ENCODE measurements at regions not wholly inside any gene's neighbourhood (a gene's known extent, or its start where the extent isn't known, plus 50 kb on each side); places are given as distances from the start of the nearest gene placed in this dataset.

- H3K36me3 ChIP-seq (ENCODE audit: control insufficient read depth, insufficient read depth, low read length): no peaks in the 10 kb centered on the region
- H3K4me1 ChIP-seq (ENCODE audit: control insufficient read depth, insufficient read depth, low read length, poor library complexity, severe bottlenecking): no peaks in the 10 kb centered on the region
- no peak overlapping the region for H3K27ac ChIP-seq (ENCODE audit: low read depth, low read length, severe bottlenecking)
- 100% methylated on average over 1 of the region's 2 CpGs; no CpG with 5 or more reads in 1 of the 2 experiments for WGBS, 2 experiments (ENCODE audit: insufficient coverage in 2 of 2)
- H3K9me3 ChIP-seq (ENCODE audit: control insufficient read depth, low read length): no peaks in the 10 kb centered on the region
- H3K4me3 ChIP-seq (ENCODE audit: extremely low read depth, insufficient read depth, low read length, poor library complexity, severe bottlenecking): no peak overlapping the region
Observed at GRCh38 chr14:41130274-41130673, 476.4 kb upstream of the LRFN5 start.

- H3K27ac ChIP-seq (ENCODE audit: low read depth, low read length, severe bottlenecking): no peak overlapping the region
- WGBS, 2 experiments (ENCODE audit: insufficient coverage in 2 of 2): 100% methylated on average over 1 of the region's 4 CpGs; no CpG with 5 or more reads in 1 of the 2 experiments
- no peaks in the 10 kb centered on the region for H3K36me3 ChIP-seq (ENCODE audit: control insufficient read depth, insufficient read depth, low read length)
- no peaks in the 10 kb centered on the region for H3K9me3 ChIP-seq (ENCODE audit: control insufficient read depth, low read length)
- no peak overlapping the region for H3K4me3 ChIP-seq (ENCODE audit: extremely low read depth, insufficient read depth, low read length, poor library complexity, severe bottlenecking)
- H3K4me1 ChIP-seq (ENCODE audit: control insufficient read depth, insufficient read depth, low read length, poor library complexity, severe bottlenecking): no peaks in the 10 kb centered on the region
Observed at GRCh38 chr14:41120402-41120801, 486.3 kb upstream of the LRFN5 start.

- WGBS, 2 experiments (ENCODE audit: insufficient coverage in 2 of 2): 100% methylated on average over 1 of the region's 4 CpGs; no CpG with 5 or more reads in 1 of the 2 experiments
- Histone ChIP-seq H3K9me3 (ENCODE audit: control insufficient read depth, low read length) (peaks cover 8% of the 10 kb centered on the region), H3K27ac (ENCODE audit: low read depth, low read length, severe bottlenecking) (no peak overlapping the region), H3K4me3 (ENCODE audit: extremely low read depth, insufficient read depth, low read length, poor library complexity, severe bottlenecking) (no peak overlapping the region), H3K4me1 (ENCODE audit: control insufficient read depth, insufficient read depth, low read length, poor library complexity, severe bottlenecking) (no peaks in the 10 kb centered on the region), H3K36me3 (ENCODE audit: control insufficient read depth, insufficient read depth, low read length) (no peaks in the 10 kb centered on the region)
Observed at GRCh38 chr14:41096131-41096530, 510.5 kb upstream of the LRFN5 start.

GRCh38 chr14:41087056-41087455, 519.6 kb upstream of the LRFN5 start:
- H3K4me1 ChIP-seq (ENCODE audit: control insufficient read depth, insufficient read depth, low read length, poor library complexity, severe bottlenecking): no peaks in the 10 kb centered on the region
- no CpG with 5 or more reads among the region's 3 CpGs for WGBS, 2 experiments (ENCODE audit: insufficient coverage in 2 of 2)
- H3K9me3 ChIP-seq (ENCODE audit: control insufficient read depth, low read length): no peaks in the 10 kb centered on the region
- H3K27ac ChIP-seq (ENCODE audit: low read depth, low read length, severe bottlenecking): no peak overlapping the region
- no peak overlapping the region for H3K4me3 ChIP-seq (ENCODE audit: extremely low read depth, insufficient read depth, low read length, poor library complexity, severe bottlenecking)
- no peaks in the 10 kb centered on the region for H3K36me3 ChIP-seq (ENCODE audit: control insufficient read depth, insufficient read depth, low read length)

GRCh38 chr14:41073544-41073943, 533.1 kb upstream of the LRFN5 start:
- Histone ChIP-seq H3K4me1 (ENCODE audit: control insufficient read depth, insufficient read depth, low read length, poor library complexity, severe bottlenecking) (no peaks in the 10 kb centered on the region), H3K9me3 (ENCODE audit: control insufficient read depth, low read length) (no peaks in the 10 kb centered on the region), H3K36me3 (ENCODE audit: control insufficient read depth, insufficient read depth, low read length) (no peaks in the 10 kb centered on the region), H3K4me3 (ENCODE audit: extremely low read depth, insufficient read depth, low read length, poor library complexity, severe bottlenecking) (no peak overlapping the region), H3K27ac (ENCODE audit: low read depth, low read length, severe bottlenecking) (no peak overlapping the region)
- WGBS, 2 experiments (ENCODE audit: insufficient coverage in 2 of 2): no CpG with 5 or more reads among the region's 3 CpGs

GRCh38 chr14:41072776-41073175, 533.9 kb upstream of the LRFN5 start:
- Histone ChIP-seq H3K27ac (ENCODE audit: low read depth, low read length, severe bottlenecking) (no peak overlapping the region), H3K4me1 (ENCODE audit: control insufficient read depth, insufficient read depth, low read length, poor library complexity, severe bottlenecking) (no peaks in the 10 kb centered on the region), H3K9me3 (ENCODE audit: control insufficient read depth, low read length) (no peaks in the 10 kb centered on the region), H3K4me3 (ENCODE audit: extremely low read depth, insufficient read depth, low read length, poor library complexity, severe bottlenecking) (no peak overlapping the region), H3K36me3 (ENCODE audit: control insufficient read depth, insufficient read depth, low read length) (no peaks in the 10 kb centered on the region)

- Histone ChIP-seq H3K4me1 (ENCODE audit: control insufficient read depth, insufficient read depth, low read length, poor library complexity, severe bottlenecking) (no peaks in the 10 kb centered on the region), H3K27ac (ENCODE audit: low read depth, low read length, severe bottlenecking) (no peak overlapping the region), H3K36me3 (ENCODE audit: control insufficient read depth, insufficient read depth, low read length) (no peaks in the 10 kb centered on the region), H3K4me3 (ENCODE audit: extremely low read depth, insufficient read depth, low read length, poor library complexity, severe bottlenecking) (no peak overlapping the region), H3K9me3 (ENCODE audit: control insufficient read depth, low read length) (no peaks in the 10 kb centered on the region)
- 83% methylated on average over 1 of the region's 2 CpGs; no CpG with 5 or more reads in 1 of the 2 experiments for WGBS, 2 experiments (ENCODE audit: insufficient coverage in 2 of 2)
Observed at GRCh38 chr14:41071351-41071750, 535.3 kb upstream of the LRFN5 start.

- Histone ChIP-seq H3K9me3 (ENCODE audit: control insufficient read depth, low read length) (no peaks in the 10 kb centered on the region), H3K27ac (ENCODE audit: low read depth, low read length, severe bottlenecking) (no peak overlapping the region)
- no CpG with 5 or more reads among the region's 1 CpG for WGBS, 2 experiments (ENCODE audit: insufficient coverage in 2 of 2)
Observed at GRCh38 chr14:41062826-41063225, 543.9 kb upstream of the LRFN5 start.

GRCh38 chr14:41055589-41055988, 551.1 kb upstream of the LRFN5 start:
- H3K4me3 ChIP-seq (ENCODE audit: extremely low read depth, insufficient read depth, low read length, poor library complexity, severe bottlenecking): no peak overlapping the region
- WGBS, 2 experiments (ENCODE audit: insufficient coverage in 2 of 2): no CpG with 5 or more reads among the region's 1 CpG
- H3K4me1 ChIP-seq (ENCODE audit: control insufficient read depth, insufficient read depth, low read length, poor library complexity, severe bottlenecking): no peaks in the 10 kb centered on the region
- H3K27ac ChIP-seq (ENCODE audit: low read depth, low read length, severe bottlenecking): no peak overlapping the region
- no peaks in the 10 kb centered on the region for H3K9me3 ChIP-seq (ENCODE audit: control insufficient read depth, low read length)
- no peaks in the 10 kb centered on the region for H3K36me3 ChIP-seq (ENCODE audit: control insufficient read depth, insufficient read depth, low read length)

More at GRCh38 chr14:41062826-41063225, 543.9 kb upstream of the LRFN5 start:
- Histone ChIP-seq H3K4me1 (ENCODE audit: control insufficient read depth, insufficient read depth, low read length, poor library complexity, severe bottlenecking) (no peaks in the 10 kb centered on the region), H3K4me3 (ENCODE audit: extremely low read depth, insufficient read depth, low read length, poor library complexity, severe bottlenecking) (no peak overlapping the region), H3K36me3 (ENCODE audit: control insufficient read depth, insufficient read depth, low read length) (no peaks in the 10 kb centered on the region)

GRCh38 chr14:41051801-41052200, 554.9 kb upstream of the LRFN5 start:
- Histone ChIP-seq H3K4me1 (ENCODE audit: control insufficient read depth, insufficient read depth, low read length, poor library complexity, severe bottlenecking) (no peaks in the 10 kb centered on the region), H3K27ac (ENCODE audit: low read depth, low read length, severe bottlenecking) (no peak overlapping the region), H3K9me3 (ENCODE audit: control insufficient read depth, low read length) (no peaks in the 10 kb centered on the region), H3K36me3 (ENCODE audit: control insufficient read depth, insufficient read depth, low read length) (no peaks in the 10 kb centered on the region), H3K4me3 (ENCODE audit: extremely low read depth, insufficient read depth, low read length, poor library complexity, severe bottlenecking) (no peak overlapping the region)
- 65 to 80% methylated on average over 2 to 3 of the region's 7 CpGs for WGBS, 2 experiments (ENCODE audit: insufficient coverage in 2 of 2)

GRCh38 chr14:41047763-41048162, 558.9 kb upstream of the LRFN5 start:
- Histone ChIP-seq H3K27ac (ENCODE audit: low read depth, low read length, severe bottlenecking) (no peak overlapping the region), H3K36me3 (ENCODE audit: control insufficient read depth, insufficient read depth, low read length) (no peaks in the 10 kb centered on the region), H3K4me3 (ENCODE audit: extremely low read depth, insufficient read depth, low read length, poor library complexity, severe bottlenecking) (no peak overlapping the region), H3K4me1 (ENCODE audit: control insufficient read depth, insufficient read depth, low read length, poor library complexity, severe bottlenecking) (no peaks in the 10 kb centered on the region), H3K9me3 (ENCODE audit: control insufficient read depth, low read length) (no peaks in the 10 kb centered on the region)
- WGBS, 2 experiments (ENCODE audit: insufficient coverage in 2 of 2): no CpG with 5 or more reads among the region's 1 CpG

Data from mesodermal cell (in vitro differentiated cells).